HG02938 (cell line): ENCODE measurements at regions not wholly inside any gene's neighbourhood (a gene's known extent, or its start where the extent isn't known, plus 50 kb on each side); places are given as distances from the start of the nearest gene placed in this dataset.
"Not testable (repeated sequence)": the region's sequence is repeated elsewhere in the genome, so short reads cannot be mapped to it uniquely, and the experiment has no call there.

Experiments
- ATAC-seq: cut with Tn5 transposase; IDR thresholded peaks from one replicate; pipeline ENCODE4 v1.9.1; 2021; ENCODE audit warnings: mild to moderate bottlenecking, moderate library complexity; ENCODE audit not compliant: unreplicated experiment

- ATAC-seq = no peak
Observed at GRCh38 chr7:66535414-66536329, 93.0 kb upstream of the KCTD7 start.

- no peak for ATAC-seq
Observed at GRCh38 chr7:66537380-66537779, 91.3 kb upstream of the KCTD7 start.

GRCh38 chr7:66537876-66538275, 90.8 kb upstream of the KCTD7 start:
- no peak for ATAC-seq

- no peak for ATAC-seq
Observed at GRCh38 chr7:66539264-66539623, 89.4 kb upstream of the KCTD7 start.

- ATAC-seq = no peak
Observed at GRCh38 chr7:66539902-66540375, 88.7 kb upstream of the KCTD7 start.

- ATAC-seq = no peak
Observed at GRCh38 chr7:66542049-66542448, 86.6 kb upstream of the KCTD7 start.

GRCh38 chr7:66542528-66543269, 86.0 kb upstream of the KCTD7 start:
- ATAC-seq = no peak

GRCh38 chr7:66549466-66549865, 79.2 kb upstream of the KCTD7 start:
- ATAC-seq = no peak

- ATAC-seq = no peak
Observed at GRCh38 chr7:66553001-66553400, 75.7 kb upstream of the KCTD7 start.

GRCh38 chr7:66553675-66554074, 75.0 kb upstream of the KCTD7 start:
- not testable (repeated sequence) for ATAC-seq

GRCh38 chr7:66554291-66554690, 74.4 kb upstream of the KCTD7 start:
- not testable (repeated sequence) for ATAC-seq

- ATAC-seq = not testable (repeated sequence)
Observed at GRCh38 chr7:66554842-66555430, 73.7 kb upstream of the KCTD7 start.

- no peak for ATAC-seq
Observed at GRCh38 chr7:66556177-66556548, 72.5 kb upstream of the KCTD7 start.

- ATAC-seq = no peak
Observed at GRCh38 chr7:66556549-66557213, 72.0 kb upstream of the KCTD7 start.

- no peak for ATAC-seq
Observed at GRCh38 chr7:66557214-66558200, 71.2 kb upstream of the KCTD7 start.

GRCh38 chr7:66558201-66558641, 70.5 kb upstream of the KCTD7 start:
- ATAC-seq = no peak

- ATAC-seq = no peak
Observed at GRCh38 chr7:66558660-66559465, 69.8 kb upstream of the KCTD7 start.

GRCh38 chr7:66564045-66564444, 64.6 kb upstream of the KCTD7 start:
- no peak for ATAC-seq

- ATAC-seq = not testable (repeated sequence)
Observed at GRCh38 chr7:66570179-66570578, 58.5 kb upstream of the KCTD7 start.
